ENCODE measurements at regions not wholly inside any gene's neighbourhood (a gene's known extent, or its start where the extent isn't known, plus 50 kb on each side); places are given as distances from the start of the nearest gene placed in this dataset.
"Not testable (repeated sequence)": the region's sequence is repeated elsewhere in the genome, so short reads cannot be mapped to it uniquely, and the experiment has no call there.

DNA sequence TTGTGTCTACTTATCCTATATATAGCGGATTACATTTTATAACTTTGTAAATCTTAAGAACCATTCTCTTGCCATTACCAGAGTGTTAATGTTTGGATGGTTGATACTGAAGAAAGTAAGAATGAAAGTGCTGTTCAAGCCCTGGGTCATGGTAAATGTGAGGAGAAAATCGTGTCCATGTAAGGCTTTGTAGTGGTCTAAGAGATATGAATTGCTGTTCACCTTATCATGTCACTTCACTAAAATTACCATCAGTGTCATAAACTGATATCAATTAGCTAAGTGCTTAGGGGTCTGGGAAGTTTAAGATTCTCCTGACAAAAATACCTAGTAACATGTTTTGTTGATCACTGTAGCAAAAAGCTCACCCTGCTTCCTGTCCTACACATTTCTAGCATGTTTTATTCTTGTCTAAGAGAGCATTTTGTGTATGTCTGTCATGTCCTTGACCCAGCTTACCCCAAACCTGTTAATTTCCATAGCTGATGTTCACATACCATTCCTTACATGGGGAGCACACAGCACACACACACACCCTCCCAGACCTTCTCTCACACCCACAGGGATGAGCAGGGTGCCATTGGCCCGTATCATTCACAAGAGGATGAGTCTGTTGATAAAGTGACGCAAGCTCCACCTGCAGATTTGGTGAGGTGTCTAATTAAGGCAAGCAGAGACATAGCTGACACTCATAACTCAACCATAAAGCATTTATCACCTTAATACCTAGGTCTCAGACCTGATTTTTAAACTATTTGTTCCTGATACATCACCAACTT is 125.1 kb upstream of the PAM start:
- 84 to 86% methylated on average over 3 to 4 of the region's 4 CpGs for WGBS, 2 experiments
- H3K4me3 ChIP-seq (ENCODE audit: insufficient read depth, low read depth, low read length), result no peak overlapping the region
- no peak overlapping the region for H3K27ac ChIP-seq (ENCODE audit: insufficient read depth, low read depth, low read length, poor library complexity, severe bottlenecking)
- H3K9me3 ChIP-seq (ENCODE audit: control insufficient read depth, low read length), result no peaks in the 10 kb centered on the region
- no peaks in the 10 kb centered on the region for H3K27me3 ChIP-seq (ENCODE audit: control insufficient read depth, insufficient read depth, low read length, poor library complexity, severe bottlenecking)
- no peaks in the 10 kb centered on the region for H3K4me1 ChIP-seq (ENCODE audit: control insufficient read depth, insufficient read depth, low read length)
- no peaks in the 10 kb centered on the region for H3K36me3 ChIP-seq (ENCODE audit: control insufficient read depth, insufficient read depth, low read length)

DNA sequence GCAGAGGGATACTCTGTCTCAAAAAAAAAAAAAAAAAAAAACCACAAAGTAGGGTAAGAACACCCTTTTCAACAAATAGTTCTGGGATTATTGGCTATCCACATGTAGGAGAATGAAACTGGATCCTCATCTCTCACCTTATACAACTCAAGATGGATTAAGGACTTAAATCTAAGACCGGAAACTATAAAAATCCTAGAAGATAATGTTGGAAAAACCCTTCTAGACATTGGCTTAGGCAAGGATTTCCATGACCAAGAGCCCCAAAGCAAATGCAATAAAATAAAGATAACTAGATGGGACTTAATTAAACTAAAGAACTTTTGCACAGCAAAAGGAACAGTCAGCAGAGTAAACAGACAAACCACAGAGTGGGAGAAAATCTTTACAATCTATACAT is 119.7 kb upstream of the PAM start:
- not testable (repeated sequence) for H3K4me3 ChIP-seq (ENCODE audit: insufficient read depth, low read depth, low read length); H3K9me3 ChIP-seq (ENCODE audit: control insufficient read depth, low read length); H3K27me3 ChIP-seq (ENCODE audit: control insufficient read depth, insufficient read depth, low read length, poor library complexity, severe bottlenecking); H3K36me3 ChIP-seq (ENCODE audit: control insufficient read depth, insufficient read depth, low read length); H3K27ac ChIP-seq (ENCODE audit: insufficient read depth, low read depth, low read length, poor library complexity, severe bottlenecking); H3K4me1 ChIP-seq (ENCODE audit: control insufficient read depth, insufficient read depth, low read length)
- WGBS, 2 experiments, result 75 to 100% methylated on average over 1 of the region's 1 CpG

DNA sequence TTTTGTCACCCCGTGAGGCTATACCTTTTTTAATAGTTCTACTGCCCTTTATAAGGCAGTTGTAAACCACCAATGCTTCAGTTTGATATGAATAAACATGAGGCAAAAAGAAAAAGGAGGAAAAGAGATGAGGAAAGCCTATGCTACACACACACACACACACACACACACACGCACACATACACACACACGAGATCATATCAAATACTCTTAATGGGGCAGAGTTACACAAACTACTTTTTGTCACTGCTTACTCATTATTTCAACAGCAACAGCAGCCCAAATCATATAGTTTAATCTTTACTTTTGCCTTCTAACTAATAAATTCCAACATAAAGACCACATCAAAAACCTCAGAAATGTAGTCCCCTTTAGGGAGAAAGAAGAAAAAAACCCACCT is 116.8 kb upstream of the PAM start:
- Histone ChIP-seq H3K4me1 (ENCODE audit: control insufficient read depth, insufficient read depth, low read length) (no peaks in the 10 kb centered on the region), H3K36me3 (ENCODE audit: control insufficient read depth, insufficient read depth, low read length) (no peaks in the 10 kb centered on the region), H3K27me3 (ENCODE audit: control insufficient read depth, insufficient read depth, low read length, poor library complexity, severe bottlenecking) (no peaks in the 10 kb centered on the region), H3K9me3 (ENCODE audit: control insufficient read depth, low read length) (no peaks in the 10 kb centered on the region), H3K27ac (ENCODE audit: insufficient read depth, low read depth, low read length, poor library complexity, severe bottlenecking) (no peak overlapping the region), H3K4me3 (ENCODE audit: insufficient read depth, low read depth, low read length) (no peak overlapping the region)
- 92 to 96% methylated on average over 3 of the region's 3 CpGs for WGBS, 2 experiments

DNA sequence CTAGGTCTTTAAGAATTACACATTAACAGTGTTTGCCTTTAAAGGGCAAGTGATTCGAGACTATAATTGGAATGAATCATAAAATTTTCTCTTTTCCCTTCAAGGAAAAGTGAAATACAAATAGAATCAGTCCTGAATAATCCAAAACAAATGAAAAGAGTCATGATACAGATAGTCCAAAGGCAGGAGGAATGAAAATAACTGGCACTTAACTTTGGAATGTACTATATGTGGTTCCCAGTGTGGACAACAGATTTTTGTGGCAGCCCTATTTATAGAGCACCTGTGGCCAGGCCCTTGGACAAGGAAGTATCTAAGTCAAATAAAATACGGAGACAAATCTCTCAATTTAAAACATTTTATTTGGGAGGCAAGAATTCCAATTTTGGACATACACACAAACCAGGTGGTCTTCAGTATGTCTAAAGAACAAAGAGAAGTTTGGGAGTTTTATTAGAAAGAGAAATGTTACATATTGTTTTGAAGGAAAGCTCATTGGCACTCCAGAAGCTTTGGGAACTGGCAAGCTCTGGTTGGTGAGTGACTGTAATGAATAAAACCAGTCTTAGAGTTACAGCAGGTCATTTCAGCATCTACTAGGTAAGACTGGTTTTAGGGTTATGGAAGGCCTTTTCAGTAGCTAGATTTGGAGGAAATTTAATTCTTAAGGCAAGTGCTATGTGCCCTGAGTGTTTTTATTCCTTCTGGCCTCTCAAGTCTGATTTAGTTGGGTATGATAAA is 116.0 kb upstream of the PAM start:
- Histone ChIP-seq H3K27ac (ENCODE audit: insufficient read depth, low read depth, low read length, poor library complexity, severe bottlenecking) (no peak overlapping the region), H3K27me3 (ENCODE audit: control insufficient read depth, insufficient read depth, low read length, poor library complexity, severe bottlenecking) (no peaks in the 10 kb centered on the region), H3K9me3 (ENCODE audit: control insufficient read depth, low read length) (no peaks in the 10 kb centered on the region), H3K36me3 (ENCODE audit: control insufficient read depth, insufficient read depth, low read length) (no peaks in the 10 kb centered on the region), H3K4me1 (ENCODE audit: control insufficient read depth, insufficient read depth, low read length) (no peaks in the 10 kb centered on the region), H3K4me3 (ENCODE audit: insufficient read depth, low read depth, low read length) (no peak overlapping the region)
- WGBS, 2 experiments, result 100% methylated on average over 1 to 2 of the region's 2 CpGs

DNA sequence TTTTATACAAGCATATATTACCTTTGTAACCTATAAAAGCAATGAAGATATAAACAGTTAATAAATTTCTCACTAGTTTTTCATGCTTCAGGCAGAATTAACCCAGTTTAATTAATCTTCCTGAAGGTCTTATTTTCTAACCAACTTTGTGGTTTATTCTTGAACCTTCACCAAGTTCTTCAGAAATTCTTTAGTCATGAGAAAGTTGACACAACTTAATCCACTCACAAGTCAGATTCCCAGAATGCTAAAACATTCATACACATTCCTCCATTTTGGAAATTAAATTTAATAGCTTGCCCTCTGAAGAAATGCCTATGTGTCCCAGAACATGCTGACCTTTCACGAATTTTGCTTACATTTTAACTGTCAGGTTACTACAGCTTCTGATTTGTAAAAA is 105.4 kb upstream of the PAM start:
- Histone ChIP-seq H3K27me3 (ENCODE audit: control insufficient read depth, insufficient read depth, low read length, poor library complexity, severe bottlenecking) (no peaks in the 10 kb centered on the region), H3K4me3 (ENCODE audit: insufficient read depth, low read depth, low read length) (no peak overlapping the region), H3K36me3 (ENCODE audit: control insufficient read depth, insufficient read depth, low read length) (no peaks in the 10 kb centered on the region), H3K4me1 (ENCODE audit: control insufficient read depth, insufficient read depth, low read length) (no peaks in the 10 kb centered on the region), H3K9me3 (ENCODE audit: control insufficient read depth, low read length) (no peaks in the 10 kb centered on the region), H3K27ac (ENCODE audit: insufficient read depth, low read depth, low read length, poor library complexity, severe bottlenecking) (no peak overlapping the region)
- 80 to 87% methylated on average over 1 of the region's 1 CpG for WGBS, 2 experiments

DNA sequence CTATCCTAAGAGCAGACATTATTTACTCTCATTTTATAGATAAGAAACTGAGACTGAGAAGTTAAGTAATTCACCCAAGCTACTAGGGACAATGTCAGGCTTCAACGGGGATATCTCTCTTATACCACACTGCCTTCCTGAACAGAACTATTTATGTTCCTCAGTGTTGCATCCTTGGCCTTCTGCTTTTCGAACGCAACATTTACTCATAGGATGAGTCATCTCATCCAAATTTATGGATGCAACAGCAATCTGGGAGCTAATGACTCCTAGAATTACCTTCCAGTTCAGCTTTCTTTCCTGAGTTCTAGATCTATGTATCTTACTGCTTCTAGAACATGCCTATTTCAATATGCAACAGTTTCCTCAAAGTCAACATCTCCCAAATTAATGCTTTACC is 103.6 kb upstream of the PAM start:
- H3K4me1 ChIP-seq (ENCODE audit: control insufficient read depth, insufficient read depth, low read length), result no peaks in the 10 kb centered on the region
- H3K4me3 ChIP-seq (ENCODE audit: insufficient read depth, low read depth, low read length), result no peak overlapping the region
- H3K27ac ChIP-seq (ENCODE audit: insufficient read depth, low read depth, low read length, poor library complexity, severe bottlenecking), result no peak overlapping the region
- H3K9me3 ChIP-seq (ENCODE audit: control insufficient read depth, low read length), result no peaks in the 10 kb centered on the region
- 92 to 96% methylated on average over 3 of the region's 3 CpGs for WGBS, 2 experiments
- no peaks in the 10 kb centered on the region for H3K36me3 ChIP-seq (ENCODE audit: control insufficient read depth, insufficient read depth, low read length)
- no peaks in the 10 kb centered on the region for H3K27me3 ChIP-seq (ENCODE audit: control insufficient read depth, insufficient read depth, low read length, poor library complexity, severe bottlenecking)

DNA sequence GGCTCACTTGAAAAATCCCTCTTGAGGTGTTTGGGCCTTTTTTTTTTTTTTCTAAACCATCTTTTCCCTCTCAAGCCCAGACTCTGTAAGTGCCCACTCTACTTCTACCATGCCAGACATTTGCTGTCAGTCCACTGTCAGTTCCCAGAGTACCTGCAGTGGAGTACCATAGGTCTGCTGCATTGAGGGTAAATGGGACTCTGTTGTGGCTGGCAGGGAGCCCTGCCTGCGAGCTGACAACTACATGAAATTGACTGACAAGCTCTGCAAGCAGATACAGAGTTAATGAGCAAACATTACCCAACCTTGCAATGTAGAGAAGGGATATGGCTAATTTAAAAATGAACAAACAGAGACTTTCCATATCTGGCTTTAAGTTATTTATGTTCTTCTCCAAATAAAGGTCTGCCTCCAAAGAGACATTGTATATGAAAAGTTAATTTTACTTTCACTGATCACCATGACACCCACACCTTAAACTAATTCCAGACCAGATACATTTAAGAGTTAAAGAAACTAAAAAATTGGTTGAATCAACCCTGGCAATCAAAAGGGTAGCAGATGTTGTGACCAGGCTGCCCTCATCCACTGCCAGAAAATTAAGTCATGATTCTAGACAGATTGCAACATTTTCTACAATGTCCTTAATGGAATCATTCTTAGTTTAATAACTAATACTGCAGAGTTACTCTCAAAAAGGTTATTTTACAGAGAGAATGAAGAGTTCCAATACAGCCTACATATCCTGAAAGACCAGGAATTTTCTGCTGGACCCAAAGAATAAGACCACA is 100.4 kb upstream of the PAM start:
- Histone ChIP-seq H3K9me3 (ENCODE audit: control insufficient read depth, low read length) (no peaks in the 10 kb centered on the region), H3K27me3 (ENCODE audit: control insufficient read depth, insufficient read depth, low read length, poor library complexity, severe bottlenecking) (no peaks in the 10 kb centered on the region), H3K27ac (ENCODE audit: insufficient read depth, low read depth, low read length, poor library complexity, severe bottlenecking) (no peak overlapping the region), H3K4me1 (ENCODE audit: control insufficient read depth, insufficient read depth, low read length) (no peaks in the 10 kb centered on the region), H3K4me3 (ENCODE audit: insufficient read depth, low read depth, low read length) (no peak overlapping the region), H3K36me3 (ENCODE audit: control insufficient read depth, insufficient read depth, low read length) (no peaks in the 10 kb centered on the region)
- 87 to 94% methylated on average over 1 of the region's 1 CpG for WGBS, 2 experiments

DNA sequence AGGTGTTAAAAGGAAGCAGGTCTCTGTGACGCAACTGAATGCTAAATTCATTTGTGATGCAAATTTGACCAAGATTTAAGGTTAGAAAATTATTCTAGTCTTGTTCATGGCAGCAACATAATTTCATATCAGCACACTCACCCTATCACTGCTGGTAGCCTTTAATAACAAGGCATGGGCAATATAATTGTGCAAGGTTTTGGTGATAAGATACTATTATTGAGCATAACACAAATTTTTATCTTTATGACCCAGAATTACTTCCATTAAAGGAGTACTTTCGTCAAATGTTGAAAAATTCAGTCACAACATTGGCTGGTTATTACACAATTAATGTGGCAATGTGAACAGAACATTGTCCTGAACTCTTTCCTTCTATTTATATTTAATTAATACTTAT is 96.0 kb upstream of the PAM start:
- Histone ChIP-seq H3K4me1 (ENCODE audit: control insufficient read depth, insufficient read depth, low read length) (peaks cover under 1% of the 10 kb centered on the region), H3K27me3 (ENCODE audit: control insufficient read depth, insufficient read depth, low read length, poor library complexity, severe bottlenecking) (no peaks in the 10 kb centered on the region), H3K36me3 (ENCODE audit: control insufficient read depth, insufficient read depth, low read length) (no peaks in the 10 kb centered on the region), H3K4me3 (ENCODE audit: insufficient read depth, low read depth, low read length) (no peak overlapping the region), H3K9me3 (ENCODE audit: control insufficient read depth, low read length) (no peaks in the 10 kb centered on the region), H3K27ac (ENCODE audit: insufficient read depth, low read depth, low read length, poor library complexity, severe bottlenecking) (no peak overlapping the region)
- 63 to 90% methylated on average over 1 to 2 of the region's 2 CpGs for WGBS, 2 experiments

DNA sequence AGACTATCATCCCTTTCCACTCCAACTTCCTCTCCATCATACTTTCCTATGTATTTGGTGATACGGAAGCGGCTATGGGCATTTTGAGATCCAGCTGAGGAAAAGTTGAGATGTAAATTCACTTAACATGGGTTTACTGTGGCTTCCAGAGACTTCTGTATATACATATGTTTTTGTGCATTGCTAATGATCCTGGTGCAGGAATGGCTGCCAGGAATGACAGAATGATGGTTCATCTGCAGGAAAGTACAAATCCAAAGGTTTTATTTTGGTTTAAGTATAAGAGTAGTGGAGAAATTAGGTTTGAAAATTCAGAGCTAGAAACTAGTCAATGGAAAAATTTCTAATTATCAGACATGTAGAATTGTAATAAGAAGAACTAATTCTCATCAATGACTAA is 95.0 kb upstream of the PAM start:
- WGBS, 2 experiments, result 92 to 98% methylated on average over 2 of the region's 2 CpGs
- no peak overlapping the region for H3K4me3 ChIP-seq (ENCODE audit: insufficient read depth, low read depth, low read length)

More for the DNA sequence above, 95.0 kb upstream of the PAM start:
- peaks cover 10% of the 10 kb centered on the region for H3K4me1 ChIP-seq (ENCODE audit: control insufficient read depth, insufficient read depth, low read length)
- H3K27me3 ChIP-seq (ENCODE audit: control insufficient read depth, insufficient read depth, low read length, poor library complexity, severe bottlenecking), result no peaks in the 10 kb centered on the region
- H3K9me3 ChIP-seq (ENCODE audit: control insufficient read depth, low read length), result no peaks in the 10 kb centered on the region
- H3K36me3 ChIP-seq (ENCODE audit: control insufficient read depth, insufficient read depth, low read length), result no peaks in the 10 kb centered on the region
- H3K27ac ChIP-seq (ENCODE audit: insufficient read depth, low read depth, low read length, poor library complexity, severe bottlenecking), result no peak overlapping the region
